Nephron (organoid): ENCODE measurements at regions not wholly inside any gene's neighbourhood (a gene's known extent, or its start where the extent isn't known, plus 50 kb on each side); places are given as distances from the start of the nearest gene placed in this dataset.
"Not testable (repeated sequence)": the region's sequence is repeated elsewhere in the genome, so short reads cannot be mapped to it uniquely, and the experiment has no call there.

Source experiments
- H3K27ac Mint-ChIP-seq, 3 experiments: 2 replicates each; pipeline ENCODE4 v1.8.0; 2020; ENCODE audit warnings: mixed read lengths in 3 of 3, mild to moderate bottlenecking in 2 of 3, moderate library complexity in 1 of 3
- H3K27me3 Mint-ChIP-seq: 2 replicates; pipeline ENCODE4 v1.8.0; 2021; ENCODE audit warnings: low read depth, mild to moderate bottlenecking, moderate library complexity, mixed read lengths
- H3K36me3 Mint-ChIP-seq: 2 replicates; pipeline ENCODE4 v1.8.0; 2020; ENCODE audit warnings: low read depth, mixed read lengths
- H3K4me1 Mint-ChIP-seq: 2 replicates; pipeline ENCODE4 v1.8.0; 2020; ENCODE audit warnings: mixed read lengths
- H3K4me3 Mint-ChIP-seq, 3 experiments: 2 replicates each; pipeline ENCODE4 v1.8.0; 2020; ENCODE audit warnings: mild to moderate bottlenecking in 3 of 3, mixed read lengths in 3 of 3, moderate library complexity in 2 of 3
- H3K9me3 Mint-ChIP-seq: 2 replicates; pipeline ENCODE4 v1.8.0; 2020; ENCODE audit warnings: mixed read lengths

DNA sequence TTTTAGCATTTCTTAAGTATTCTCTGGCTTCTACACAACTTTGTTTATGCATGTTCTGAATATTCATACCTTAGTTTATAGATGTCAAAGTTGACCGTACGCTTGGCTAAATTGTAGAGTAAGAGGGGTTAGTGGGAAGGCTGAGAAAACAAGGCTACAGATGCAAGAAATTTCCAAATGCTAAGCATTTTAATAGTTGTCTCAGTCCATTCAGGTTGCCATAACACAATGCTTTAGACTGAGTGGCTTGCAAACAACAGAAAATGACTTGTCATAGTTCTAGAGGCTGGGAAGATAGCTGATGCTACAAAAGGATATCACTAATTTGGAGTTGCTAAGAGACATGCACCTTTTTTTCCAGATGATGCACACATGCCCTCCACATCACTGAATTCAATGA is 53.0 kb upstream of the C1QTNF3 start:
- H3K9me3 Mint-ChIP-seq, H3K4me3 Mint-ChIP-seq, H3K4me1 Mint-ChIP-seq, H3K36me3 Mint-ChIP-seq, H3K27ac Mint-ChIP-seq, H3K27me3 Mint-ChIP-seq: not testable (repeated sequence)

- H3K4me3 Mint-ChIP-seq, H3K27ac Mint-ChIP-seq, H3K9me3 Mint-ChIP-seq, H3K4me1 Mint-ChIP-seq, H3K27me3 Mint-ChIP-seq, H3K36me3 Mint-ChIP-seq: not testable (repeated sequence)
Observed at GRCh38 chr5:34099891-34100290, 56.9 kb upstream of the C1QTNF3 start.

DNA sequence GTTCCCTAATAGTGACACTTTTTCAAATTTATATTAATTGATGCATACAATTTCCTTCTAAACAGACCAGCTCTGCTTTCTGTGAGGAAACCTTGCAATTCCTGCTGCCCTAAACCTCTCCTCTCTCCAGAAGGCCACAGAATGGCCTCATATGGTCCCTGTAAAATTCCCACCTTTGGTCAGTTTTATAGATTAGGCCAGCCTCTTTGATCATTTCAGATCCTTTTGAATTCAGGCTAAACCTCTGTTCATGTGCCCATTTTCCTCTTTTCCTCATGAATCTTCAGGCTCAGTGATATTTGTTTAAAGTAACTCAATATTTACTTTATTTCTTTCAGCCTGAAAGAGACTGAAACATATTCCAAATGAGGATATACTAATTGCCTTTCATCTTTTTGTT is 58.6 kb upstream of the C1QTNF3 start:
- H3K27ac Mint-ChIP-seq, H3K4me1 Mint-ChIP-seq, H3K9me3 Mint-ChIP-seq, H3K4me3 Mint-ChIP-seq, H3K36me3 Mint-ChIP-seq, H3K27me3 Mint-ChIP-seq: not testable (repeated sequence)

- H3K9me3 Mint-ChIP-seq, H3K4me3 Mint-ChIP-seq, H3K36me3 Mint-ChIP-seq, H3K27ac Mint-ChIP-seq, H3K27me3 Mint-ChIP-seq, H3K4me1 Mint-ChIP-seq: not testable (repeated sequence)
Observed at GRCh38 chr5:34108897-34109296, 65.9 kb upstream of the C1QTNF3 start.

- H3K4me3 Mint-ChIP-seq, H3K9me3 Mint-ChIP-seq, H3K27me3 Mint-ChIP-seq, H3K27ac Mint-ChIP-seq, H3K4me1 Mint-ChIP-seq: not testable (repeated sequence)
- H3K36me3 Mint-ChIP-seq, result peaks cover 34% of the 10 kb centered on the region
Observed at GRCh38 chr5:34124280-34124679, 81.3 kb upstream of the C1QTNF3 start.

DNA sequence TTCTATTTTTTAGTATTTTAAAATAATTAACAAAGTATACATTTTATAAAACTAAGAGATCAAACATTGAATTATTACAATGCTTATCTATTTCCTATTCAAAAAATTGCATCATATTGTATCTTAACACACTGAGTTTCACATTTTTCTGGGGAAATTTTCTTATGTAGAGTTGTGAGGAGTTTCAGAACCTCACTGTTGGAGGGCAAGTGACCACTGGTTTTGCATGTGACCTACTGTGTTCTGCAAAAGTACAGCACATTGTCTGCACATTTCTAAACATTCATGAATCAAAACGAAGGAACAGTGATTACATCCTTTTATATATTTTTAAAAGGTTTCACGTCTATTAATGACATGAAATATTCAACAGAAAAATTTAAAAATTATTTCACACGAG is 82.3 kb upstream of the C1QTNF3 start:
- H3K36me3 Mint-ChIP-seq, result peaks cover 28% of the 10 kb centered on the region
- H3K27me3 Mint-ChIP-seq, H3K4me3 Mint-ChIP-seq, H3K9me3 Mint-ChIP-seq, H3K27ac Mint-ChIP-seq, H3K4me1 Mint-ChIP-seq: not testable (repeated sequence)

DNA sequence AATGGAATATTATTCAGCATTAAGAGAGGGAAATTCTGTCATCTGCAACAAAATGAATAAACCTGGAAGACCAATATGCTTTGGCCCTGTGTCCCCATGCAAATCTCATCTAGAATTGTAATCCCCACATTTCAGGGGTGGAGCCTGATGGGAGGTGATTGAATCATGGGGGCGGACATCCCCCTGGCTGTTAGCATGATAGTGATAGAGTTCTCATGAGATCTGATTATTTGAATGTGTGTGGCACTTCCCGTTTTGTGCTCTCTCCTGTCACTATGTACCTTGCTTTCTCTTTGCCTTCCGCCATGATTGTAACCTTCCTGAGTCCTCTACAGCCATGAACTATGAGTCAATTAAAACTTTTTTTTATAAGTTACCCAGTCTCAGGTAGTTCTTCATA is 83.7 kb upstream of the C1QTNF3 start:
- not testable (repeated sequence) for H3K27me3 Mint-ChIP-seq, H3K27ac Mint-ChIP-seq, H3K4me1 Mint-ChIP-seq, H3K9me3 Mint-ChIP-seq, H3K4me3 Mint-ChIP-seq
- peaks cover 20% of the 10 kb centered on the region for H3K36me3 Mint-ChIP-seq

DNA sequence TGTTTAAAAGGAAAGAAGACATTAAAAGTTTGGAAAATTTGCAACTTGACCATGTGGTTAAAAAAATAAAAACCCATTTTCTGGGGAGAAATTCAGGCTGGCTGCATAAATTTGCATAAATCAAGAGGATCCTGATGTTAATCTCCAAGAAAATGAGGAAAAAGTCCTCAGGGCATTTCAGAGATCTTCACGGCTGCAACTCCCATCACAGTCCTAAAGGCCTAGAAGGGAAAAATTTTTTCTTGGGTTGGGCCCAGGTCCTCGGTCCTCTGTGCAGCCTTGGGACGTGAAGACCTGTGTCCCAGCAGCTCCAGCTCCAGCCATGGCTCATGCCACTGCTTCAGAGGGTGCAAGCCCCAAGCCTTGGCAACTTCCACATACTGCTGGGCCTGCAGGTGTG is 84.8 kb upstream of the C1QTNF3 start:
- not testable (repeated sequence) for H3K9me3 Mint-ChIP-seq, H3K4me1 Mint-ChIP-seq, H3K4me3 Mint-ChIP-seq, H3K27ac Mint-ChIP-seq, H3K27me3 Mint-ChIP-seq
- H3K36me3 Mint-ChIP-seq, result peaks cover 12% of the 10 kb centered on the region

DNA sequence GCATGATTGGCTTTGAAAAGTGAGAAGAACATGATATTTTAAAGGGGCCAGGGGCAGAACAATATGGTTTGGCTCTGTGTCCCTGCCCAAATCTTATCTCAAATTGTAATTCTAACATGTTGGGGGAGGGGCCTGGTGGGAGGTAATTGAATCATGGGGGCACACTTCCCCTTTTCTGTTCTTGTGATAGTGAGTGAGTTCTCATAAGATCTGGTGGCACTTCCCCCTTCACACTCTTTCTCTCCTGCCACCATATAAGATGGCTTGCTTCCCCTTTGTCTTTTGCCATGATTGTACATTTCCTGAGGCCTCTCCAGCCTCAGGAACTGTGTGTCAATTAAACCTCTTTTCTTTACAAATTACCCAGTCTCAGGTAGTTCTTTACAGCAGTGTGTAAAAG is 85.9 kb upstream of the C1QTNF3 start:
- not testable (repeated sequence) for H3K9me3 Mint-ChIP-seq, H3K36me3 Mint-ChIP-seq, H3K27ac Mint-ChIP-seq, H3K4me1 Mint-ChIP-seq, H3K4me3 Mint-ChIP-seq, H3K27me3 Mint-ChIP-seq

DNA sequence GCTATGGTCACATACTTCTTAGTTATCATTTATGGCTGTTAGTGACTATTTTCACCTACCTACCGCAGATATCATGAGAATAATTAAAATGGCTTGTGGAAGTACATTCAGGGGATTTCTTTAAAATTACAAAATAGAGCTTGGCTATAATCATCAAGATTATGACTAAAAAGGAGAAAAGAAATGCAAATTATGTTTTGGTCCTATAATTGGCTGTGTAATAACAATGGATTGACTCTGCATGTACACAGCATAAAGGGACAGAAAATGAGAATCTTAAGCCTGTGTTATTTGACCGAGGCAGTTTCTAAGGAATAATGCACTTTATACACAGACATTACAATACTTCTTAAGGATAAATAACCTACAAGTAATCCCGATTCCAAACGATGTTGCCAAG is 112.0 kb upstream of the C1QTNF3 start:
- H3K4me1 Mint-ChIP-seq, H3K27ac Mint-ChIP-seq, H3K27me3 Mint-ChIP-seq, H3K4me3 Mint-ChIP-seq, H3K9me3 Mint-ChIP-seq, H3K36me3 Mint-ChIP-seq: not testable (repeated sequence)

- not testable (repeated sequence) for H3K27ac Mint-ChIP-seq, H3K36me3 Mint-ChIP-seq, H3K4me3 Mint-ChIP-seq, H3K9me3 Mint-ChIP-seq, H3K27me3 Mint-ChIP-seq, H3K4me1 Mint-ChIP-seq
Observed at GRCh38 chr5:34156703-34157414, 113.8 kb upstream of the C1QTNF3 start.

- H3K4me1 Mint-ChIP-seq, H3K36me3 Mint-ChIP-seq, H3K27me3 Mint-ChIP-seq, H3K4me3 Mint-ChIP-seq, H3K9me3 Mint-ChIP-seq, H3K27ac Mint-ChIP-seq: not testable (repeated sequence)
Observed at GRCh38 chr5:34160904-34161303, 117.9 kb upstream of the C1QTNF3 start.

DNA sequence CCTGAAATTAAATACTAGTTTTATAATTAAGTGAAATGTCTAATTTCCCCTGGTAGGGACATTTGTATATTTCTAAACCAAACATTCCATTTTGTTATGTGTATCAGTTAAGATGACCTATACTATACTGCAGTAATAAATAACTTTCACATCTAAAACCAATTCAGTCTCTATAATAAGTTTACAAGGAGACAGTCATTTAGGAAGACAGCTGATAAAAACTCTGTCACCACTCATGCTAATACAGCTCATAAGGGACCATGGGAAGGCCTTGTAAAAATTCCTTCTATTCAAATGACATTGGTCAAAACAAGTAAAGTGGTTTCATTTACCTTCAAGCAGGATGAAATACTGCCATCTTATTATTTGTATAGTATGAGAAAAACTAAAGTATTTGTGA is 128.4 kb upstream of the C1QTNF3 start:
- not testable (repeated sequence) for H3K4me3 Mint-ChIP-seq, H3K9me3 Mint-ChIP-seq, H3K27ac Mint-ChIP-seq, H3K27me3 Mint-ChIP-seq, H3K4me1 Mint-ChIP-seq
- H3K36me3 Mint-ChIP-seq, result peaks cover 21% of the 10 kb centered on the region

GRCh38 chr5:34179453-34180190 is 136.6 kb upstream of the C1QTNF3 start:
- H3K9me3 Mint-ChIP-seq, H3K4me3 Mint-ChIP-seq, H3K4me1 Mint-ChIP-seq, H3K27me3 Mint-ChIP-seq, H3K27ac Mint-ChIP-seq: not testable (repeated sequence)
- peaks cover 43% of the 10 kb centered on the region for H3K36me3 Mint-ChIP-seq

DNA sequence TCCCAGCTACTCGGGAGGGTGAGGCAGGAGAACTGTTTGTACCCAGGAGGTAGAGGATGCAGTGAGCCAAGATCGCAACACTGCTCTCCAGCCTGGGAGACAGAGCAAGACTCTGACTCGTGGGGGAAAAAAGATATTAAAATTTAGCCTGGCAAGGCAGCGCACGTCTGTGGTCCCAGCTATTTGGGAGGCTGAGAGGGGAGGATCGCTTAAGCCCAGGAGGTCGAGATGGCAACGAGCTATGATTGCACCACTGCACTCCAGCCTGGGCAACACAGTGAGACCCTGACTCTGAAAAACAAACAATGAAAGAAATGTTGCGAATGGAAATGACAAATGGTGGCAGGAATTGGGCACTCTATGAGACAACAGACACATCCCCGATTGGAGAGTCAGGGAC is 137.2 kb upstream of the C1QTNF3 start:
- H3K4me3 Mint-ChIP-seq, H3K27me3 Mint-ChIP-seq, H3K4me1 Mint-ChIP-seq, H3K27ac Mint-ChIP-seq, H3K9me3 Mint-ChIP-seq: not testable (repeated sequence)
- H3K36me3 Mint-ChIP-seq, result peaks cover 43% of the 10 kb centered on the region
